H9 (cell line): ENCODE measurements at regions not wholly inside any gene's neighbourhood (a gene's known extent, or its start where the extent isn't known, plus 50 kb on each side); places are given as distances from the start of the nearest gene placed in this dataset.

Experiments used
- DNase-seq: peaks from one replicate; pipeline ENCODE4 v3.0.0-alpha.2; 2017
- H2AFZ ChIP-seq: one replicate; pipeline ENCODE4 v1.6.1; 2013; ENCODE audit warnings: mild to moderate bottlenecking, low read length, control low read depth, moderate library complexity
- H2AK5ac ChIP-seq: 2 replicates; pipeline ENCODE4 v1.6.1; 2013; ENCODE audit warnings: low read length, control low read depth, mixed read lengths; ENCODE audit not compliant: insufficient read length
- H2BK120ac ChIP-seq: one replicate; pipeline ENCODE4 v1.6.1; 2013; ENCODE audit warnings: low read depth, mild to moderate bottlenecking, low read length, control low read depth, inconsistent platforms; ENCODE audit not compliant: poor library complexity, severe bottlenecking
- H2BK12ac ChIP-seq: 2 replicates; pipeline ENCODE4 v1.6.1; 2013; ENCODE audit warnings: low read length, control low read depth, mixed read lengths, low read depth; ENCODE audit not compliant: insufficient read length
- H2BK15ac ChIP-seq: 2 replicates; pipeline ENCODE4 v1.6.1; 2013; ENCODE audit warnings: low read depth, low read length, control low read depth
- H2BK20ac ChIP-seq: one replicate; pipeline ENCODE4 v1.6.1; 2013; ENCODE audit warnings: low read depth, mild to moderate bottlenecking, low read length, control low read depth, inconsistent platforms; ENCODE audit not compliant: poor library complexity, severe bottlenecking
- H2BK5ac ChIP-seq: 2 replicates; pipeline ENCODE4 v1.6.1; 2013; ENCODE audit warnings: low read length, control low read depth, mixed read lengths; ENCODE audit not compliant: insufficient read length
- H3K14ac ChIP-seq: 2 replicates; pipeline ENCODE4 v1.6.1; 2013; ENCODE audit warnings: low read length, control low read depth; ENCODE audit not compliant: insufficient read depth
- H3K18ac ChIP-seq: 2 replicates; pipeline ENCODE4 v1.6.1; 2013; ENCODE audit warnings: low read depth, mild to moderate bottlenecking, mixed read lengths, low read length, control low read depth; ENCODE audit not compliant: insufficient read length
- H3K23ac ChIP-seq: 2 replicates; pipeline ENCODE4 v1.6.1; 2013; ENCODE audit warnings: low read length, control low read depth, mixed read lengths, low read depth; ENCODE audit not compliant: insufficient read length
- H3K23me2 ChIP-seq: 2 replicates; pipeline ENCODE4 v1.6.1; 2013; ENCODE audit warnings: low read depth, mild to moderate bottlenecking, mixed read lengths, low read length, control low read depth; ENCODE audit not compliant: insufficient read length, poor library complexity, severe bottlenecking
- H3K27ac ChIP-seq: 2 replicates; pipeline ENCODE4 v1.5.1; 2013; ENCODE audit warnings: low read length, control low read depth, mixed read lengths, low read depth; ENCODE audit not compliant: insufficient read length
- H3K27me3 ChIP-seq: 2 replicates; pipeline ENCODE4 v1.6.1; 2013; ENCODE audit warnings: low read length, control low read depth, inconsistent platforms; ENCODE audit not compliant: insufficient read depth
- H3K4ac ChIP-seq: 2 replicates; pipeline ENCODE4 v1.6.1; 2013; ENCODE audit warnings: low read depth, mild to moderate bottlenecking, control low read depth, inconsistent platforms, low read length, moderate library complexity
- H3K4me1 ChIP-seq: 2 replicates; pipeline ENCODE4 v1.6.1; 2013; ENCODE audit warnings: low read length, control low read depth, inconsistent platforms; ENCODE audit not compliant: insufficient read depth
- H3K4me2 ChIP-seq: 2 replicates; pipeline ENCODE4 v1.6.1; 2013; ENCODE audit warnings: low read length, control low read depth, mixed read lengths; ENCODE audit not compliant: insufficient read length, insufficient read depth
- H3K56ac ChIP-seq: 2 replicates; pipeline ENCODE4 v1.6.1; 2013; ENCODE audit warnings: low read depth, mild to moderate bottlenecking, mixed read lengths, low read length, control low read depth; ENCODE audit not compliant: insufficient read length
- H3K79me1 ChIP-seq: 2 replicates; pipeline ENCODE4 v1.6.1; 2013; ENCODE audit warnings: low read depth, mild to moderate bottlenecking, moderate library complexity, low read length, control low read depth, inconsistent platforms; ENCODE audit not compliant: insufficient read depth, poor library complexity, severe bottlenecking
- H3K79me2 ChIP-seq: 2 replicates; pipeline ENCODE4 v1.6.1; 2013; ENCODE audit warnings: low read length, control low read depth, inconsistent platforms; ENCODE audit not compliant: insufficient read depth
- H3K9ac ChIP-seq: 2 replicates; pipeline ENCODE4 v1.6.1; 2013; ENCODE audit warnings: low read length, control low read depth, mixed read lengths; ENCODE audit not compliant: insufficient read length; ENCODE audit errors: extremely low read depth
- H3K9me3 ChIP-seq: one replicate; pipeline ENCODE4 v1.6.1; 2013; ENCODE audit warnings: low read depth, low read length, inconsistent platforms; ENCODE audit not compliant: control insufficient read depth
- H3T11ph ChIP-seq: one replicate; pipeline ENCODE4 v1.6.1; 2013; ENCODE audit warnings: mild to moderate bottlenecking, low read length, control low read depth, inconsistent platforms
- H4K20me1 ChIP-seq: one replicate; pipeline ENCODE4 v1.6.1; 2013; ENCODE audit not compliant: control insufficient read depth, insufficient read length, insufficient read depth
- H4K5ac ChIP-seq: 2 replicates; pipeline ENCODE4 v1.6.1; 2013; ENCODE audit warnings: low read depth, mild to moderate bottlenecking, mixed read lengths, low read length, control low read depth; ENCODE audit not compliant: insufficient read length
- H4K8ac ChIP-seq: replicated peaks from 2 replicates; pipeline ENCODE4 v1.6.1; 2013; ENCODE audit warnings: low read length, control low read depth, mixed read lengths, low read depth; ENCODE audit not compliant: insufficient read length
- H4K91ac ChIP-seq: 2 replicates; pipeline ENCODE4 v1.6.1; 2013; ENCODE audit warnings: low read depth, mild to moderate bottlenecking, moderate library complexity, mixed read lengths, low read length, control low read depth; ENCODE audit not compliant: insufficient read length
- H3K27ac Mint-ChIP-seq, 3 experiments: 2 replicates in 2 of 3; 3 replicates in 1 of 3; pipeline ENCODE4 v1.8.0; 2020 to 2021; ENCODE audit warnings: mixed read lengths in 3 of 3, mild to moderate bottlenecking in 1 of 3, moderate library complexity in 1 of 3
- H3K27me3 Mint-ChIP-seq: 2 replicates; pipeline ENCODE4 v1.8.0; 2021; ENCODE audit warnings: low read depth, mild to moderate bottlenecking, moderate library complexity, mixed read lengths
- H3K36me3 Mint-ChIP-seq, 3 experiments: 2 replicates in 2 of 3; 3 replicates in 1 of 3; pipeline ENCODE4 v1.8.0; 2020 to 2021; ENCODE audit warnings: low read depth in 3 of 3, mixed read lengths in 3 of 3; ENCODE audit not compliant: insufficient read depth in 1 of 3
- H3K4me1 Mint-ChIP-seq, 2 experiments: 2 replicates each; pipeline ENCODE4 v1.8.0; 2020; ENCODE audit warnings: mixed read lengths in 2 of 2
- H3K4me3 Mint-ChIP-seq, 2 experiments: 2 replicates in 1 of 2; 3 replicates in 1 of 2; pipeline ENCODE4 v1.8.0; 2020 to 2021; ENCODE audit warnings: mild to moderate bottlenecking in 2 of 2, mixed read lengths in 2 of 2, moderate library complexity in 1 of 2
- H3K9me3 Mint-ChIP-seq, 2 experiments: 2 replicates in 1 of 2; 3 replicates in 1 of 2; pipeline ENCODE4 v1.8.0; 2020; ENCODE audit warnings: mild to moderate bottlenecking in 2 of 2, mixed read lengths in 2 of 2, moderate library complexity in 1 of 2
- CTCF ChIP-seq: fragments of 200-600 bp; sonication (generic); conservative IDR thresholded peaks from 3 replicates; pipeline ENCODE4 v1.8.0; 2021; ENCODE audit warnings: antibody characterized with exemption, mild to moderate bottlenecking
- WGBS: extraction: QIAGEN DNeasy Blood & Tissue Kit; methylation state at CpG from one replicate; pipeline ENCODE4 v1.1.7; 2013; ENCODE audit warnings: missing lambda C conversion rate, low lambda C conversion rate, mixed read lengths; ENCODE audit not compliant: insufficient read length; ENCODE audit errors: extremely low coverage; 5-methylcytosine and 5-hydroxymethylcytosine counted together

GRCh38 chr9:731474-731873 lies 110.0 kb upstream of the DMRT1 start:
- H2BK12ac ChIP-seq = no peak overlapping the region
- no CpG with 5 or more reads among the region's 8 CpGs for WGBS
- H3K23ac ChIP-seq = no peak overlapping the region
- no peaks in the 10 kb centered on the region for H3K79me1 ChIP-seq
- Mint-ChIP-seq H3K4me1 (peaks cover 27 to 36% of the 10 kb centered on the region in 2 experiments), H3K27me3 (no peaks in the 10 kb centered on the region), H3K36me3 (peaks cover 19 to 25% (median 19%) of the 10 kb centered on the region in 3 experiments; a peak in 6 of 7 replicates), H3K27ac (no peak overlapping the region), H3K9me3 (no peaks in the 10 kb centered on the region), H3K4me3 (no peak overlapping the region)
- no peak overlapping the region for H4K8ac ChIP-seq
- no peak overlapping the region for H3K14ac ChIP-seq
- H3K23me2 ChIP-seq = no peaks in the 10 kb centered on the region
- no peak overlapping the region for H2BK120ac ChIP-seq
- H2BK20ac ChIP-seq = no peak overlapping the region
- H3K27ac ChIP-seq = no peak overlapping the region
- H3T11ph ChIP-seq = no peak overlapping the region
- H2AK5ac ChIP-seq = no peak overlapping the region
- no peak overlapping the region for H3K18ac ChIP-seq
- no peak overlapping the region for H3K4me2 ChIP-seq
- H4K91ac ChIP-seq = no peak overlapping the region
- no peak overlapping the region for H3K4ac ChIP-seq
- peaks cover 4% of the 10 kb centered on the region; the same call in 1 of the 2 replicates for H3K4me1 ChIP-seq
- H3K27me3 ChIP-seq = no peaks in the 10 kb centered on the region
- no peak overlapping the region for H2BK5ac ChIP-seq
- TF ChIP-seq CTCF = no peak
- H4K5ac ChIP-seq = no peak overlapping the region
- no peaks in the 10 kb centered on the region for H3K79me2 ChIP-seq
- no peak overlapping the region for H3K56ac ChIP-seq
- no peak for DNase-seq
- H3K9ac ChIP-seq = no peak overlapping the region
- H2BK15ac ChIP-seq = no peak overlapping the region
- no peak overlapping the region for H2AFZ ChIP-seq
- peaks cover 2% of the 10 kb centered on the region for H4K20me1 ChIP-seq
- no peaks in the 10 kb centered on the region for H3K9me3 ChIP-seq
